CD4-positive, CD25-positive, alpha-beta regulatory T cell (primary cell): ENCODE measurements at regions not wholly inside any gene's neighbourhood (a gene's known extent, or its start where the extent isn't known, plus 50 kb on each side); places are given as distances from the start of the nearest gene placed in this dataset.
A peak's percentile ranks its signal among the peaks of the same experiment; 100 is the strongest.

Source experiments
- ATAC-seq, 2 donors: fragments of 150-1000 bp; cut with Tn5 transposase; one replicate each; pipeline ENCODE4 v1.10.0; 2021; ENCODE audit warnings: low read depth in 2 of 2, moderate number of reproducible peaks in 2 of 2, moderate library complexity in 1 of 2
- DNase-seq, 3 donors: peaks; one replicate each; pipeline versions ENCODE4 v3.0.0 to v3.0.0-alpha.2; 2012 to 2022; ENCODE audit warnings: mixed read lengths in 1 of 3
- H3K27ac ChIP-seq: one replicate; pipeline ENCODE4 v1.7.0; 2013; ENCODE audit warnings: mild to moderate bottlenecking, low read length; ENCODE audit not compliant: insufficient read depth, poor library complexity, severe bottlenecking
- H3K27me3 ChIP-seq: one replicate; pipeline ENCODE4 v1.7.0; 2013; ENCODE audit warnings: low read length; ENCODE audit not compliant: control insufficient read depth, insufficient read depth
- H3K36me3 ChIP-seq: one replicate; pipeline ENCODE4 v1.7.0; 2013; ENCODE audit warnings: mild to moderate bottlenecking, low read length, moderate library complexity; ENCODE audit not compliant: control insufficient read depth, insufficient read depth
- H3K4me1 ChIP-seq: 2 replicates; pipeline ENCODE4 v1.7.0; 2013; ENCODE audit warnings: mild to moderate bottlenecking, low read length; ENCODE audit not compliant: insufficient read depth, control insufficient read depth, poor library complexity, severe bottlenecking
- H3K4me3 ChIP-seq: one replicate; pipeline ENCODE4 v1.7.0; 2013; ENCODE audit warnings: low read depth, mild to moderate bottlenecking, low read length, moderate library complexity
- H3K9me3 ChIP-seq, 2 experiments: 1 replicate in 1 of 2; 2 replicates in 1 of 2; pipeline ENCODE4 v1.7.0; 2013; ENCODE audit warnings: low read length in 2 of 2, mild to moderate bottlenecking in 1 of 2, moderate library complexity in 1 of 2; ENCODE audit not compliant: control insufficient read depth in 2 of 2
- H3K27ac Mint-ChIP-seq, 3 donors: one replicate each; pipeline ENCODE4 v1.8.0; 2020 to 2022; ENCODE audit warnings: mild to moderate bottlenecking in 3 of 3, mixed read lengths in 3 of 3, moderate library complexity in 2 of 3
- H3K27me3 Mint-ChIP-seq: one replicate; pipeline ENCODE4 v1.8.0; 2022; ENCODE audit warnings: mild to moderate bottlenecking, mixed read lengths
- H3K36me3 Mint-ChIP-seq: one replicate; pipeline ENCODE4 v1.8.0; 2020; ENCODE audit warnings: mixed read lengths
- H3K4me1 Mint-ChIP-seq, 4 donors: one replicate each; pipeline ENCODE4 v1.8.0; 2020 to 2022; ENCODE audit warnings: mixed read lengths in 4 of 4, mild to moderate bottlenecking in 1 of 4
- H3K4me3 Mint-ChIP-seq, 4 donors: one replicate each; pipeline ENCODE4 v1.8.0; 2020 to 2022; ENCODE audit warnings: mild to moderate bottlenecking in 4 of 4, mixed read lengths in 4 of 4, moderate library complexity in 3 of 4
- H3K9me3 Mint-ChIP-seq, 7 donors: one replicate each; pipeline ENCODE4 v1.8.0; 2020 to 2022; ENCODE audit warnings: mixed read lengths in 7 of 7, mild to moderate bottlenecking in 3 of 7, moderate library complexity in 2 of 7

DNA sequence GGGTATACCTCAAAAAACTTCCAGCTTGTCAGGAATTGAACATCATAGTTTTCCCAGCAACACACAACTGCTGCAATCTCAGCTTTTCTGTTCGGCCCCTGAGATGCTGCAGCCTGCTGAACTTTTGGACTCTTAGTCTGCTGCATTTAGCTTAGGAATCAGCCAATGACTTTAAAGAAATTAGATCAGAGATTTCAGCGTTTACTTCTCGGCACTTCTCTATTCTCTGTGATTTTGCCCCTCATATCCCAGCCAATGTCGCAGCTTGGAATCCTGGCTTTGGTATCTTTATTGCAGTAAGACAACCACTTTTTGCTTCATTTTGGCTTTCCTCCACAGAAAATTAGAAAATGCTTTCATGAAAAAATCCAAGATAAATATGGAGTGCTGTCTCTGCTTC is 86.3 kb upstream of the MCTP2 start:
- Mint-ChIP-seq H3K4me3 (no peak overlapping the region), H3K9me3 (peaks cover 0 to 10% (median 4%) of the 10 kb centered on the region in 7 donors), H3K27ac (no peak overlapping the region), H3K4me1 (no peaks in the 10 kb centered on the region), H3K27me3 (peaks cover 9% of the 10 kb centered on the region), H3K36me3 (no peaks in the 10 kb centered on the region)
- Histone ChIP-seq H3K27me3 (no peaks in the 10 kb centered on the region), H3K36me3 (no peaks in the 10 kb centered on the region), H3K4me1 (no peaks in the 10 kb centered on the region), H3K27ac (no peak overlapping the region), H3K4me3 (no peak overlapping the region), H3K9me3 (no peaks in the 10 kb centered on the region)
- DNase-seq (no peak), ATAC-seq (no peak)

GRCh38 chr15:94141802-94142201 is 89.6 kb upstream of the MCTP2 start:
- DNase-seq = no peak
- Histone ChIP-seq H3K4me3 (no peak overlapping the region), H3K9me3 (no peaks in the 10 kb centered on the region), H3K36me3 (no peaks in the 10 kb centered on the region), H3K4me1 (no peaks in the 10 kb centered on the region), H3K27ac (no peak overlapping the region), H3K27me3 (no peaks in the 10 kb centered on the region)
- Mint-ChIP-seq H3K9me3 (peaks cover 0 to 7% (median 3%) of the 10 kb centered on the region in 7 donors), H3K27me3 (peaks cover 4% of the 10 kb centered on the region), H3K36me3 (no peaks in the 10 kb centered on the region), H3K4me1 (no peaks in the 10 kb centered on the region), H3K27ac (no peak overlapping the region), H3K4me3 (peak overlapping the region in 1 of 4 donors; percentile 52)
- ATAC-seq = no peak

DNA sequence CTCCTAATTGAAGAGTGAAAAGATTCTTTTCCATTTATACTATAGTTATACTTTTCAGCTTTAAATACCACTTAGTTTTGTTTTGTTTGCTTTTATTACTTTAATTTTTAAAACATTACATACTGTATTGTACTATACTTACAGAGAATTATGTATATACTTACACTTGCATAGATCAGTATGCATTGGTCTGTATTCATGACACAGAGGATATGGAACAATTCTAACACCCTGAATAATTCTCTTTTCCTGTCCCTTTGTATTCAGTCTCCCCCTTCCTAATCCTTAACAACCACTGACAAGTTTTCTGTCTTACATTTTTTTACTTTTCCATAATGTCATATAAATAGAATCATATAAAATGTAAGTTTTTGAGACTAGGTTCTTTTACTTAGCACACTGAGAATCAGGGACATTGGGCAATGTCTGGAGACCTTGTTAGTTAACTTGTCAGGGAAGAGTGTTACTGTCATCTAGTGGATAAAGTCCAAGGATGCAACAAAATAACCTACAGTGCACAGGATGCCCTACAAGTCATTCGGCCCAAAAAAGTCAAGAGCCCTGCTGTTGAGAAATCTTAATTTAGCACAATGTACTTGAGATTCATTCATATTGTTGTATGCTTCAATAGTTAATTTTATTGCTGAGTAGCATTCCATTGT is 95.7 kb upstream of the MCTP2 start:
- ATAC-seq = no peak
- Mint-ChIP-seq H3K27me3 (no peaks in the 10 kb centered on the region), H3K36me3 (no peaks in the 10 kb centered on the region), H3K9me3 (peaks cover 0 to 7% (median 0%) of the 10 kb centered on the region in 7 donors), H3K4me1 (no peaks in the 10 kb centered on the region), H3K4me3 (no peak overlapping the region), H3K27ac (no peak overlapping the region)
- Histone ChIP-seq H3K27ac (no peak overlapping the region), H3K9me3 (no peaks in the 10 kb centered on the region), H3K4me3 (no peak overlapping the region), H3K27me3 (no peaks in the 10 kb centered on the region), H3K36me3 (no peaks in the 10 kb centered on the region), H3K4me1 (no peaks in the 10 kb centered on the region)
- DNase-seq = no peak

DNA sequence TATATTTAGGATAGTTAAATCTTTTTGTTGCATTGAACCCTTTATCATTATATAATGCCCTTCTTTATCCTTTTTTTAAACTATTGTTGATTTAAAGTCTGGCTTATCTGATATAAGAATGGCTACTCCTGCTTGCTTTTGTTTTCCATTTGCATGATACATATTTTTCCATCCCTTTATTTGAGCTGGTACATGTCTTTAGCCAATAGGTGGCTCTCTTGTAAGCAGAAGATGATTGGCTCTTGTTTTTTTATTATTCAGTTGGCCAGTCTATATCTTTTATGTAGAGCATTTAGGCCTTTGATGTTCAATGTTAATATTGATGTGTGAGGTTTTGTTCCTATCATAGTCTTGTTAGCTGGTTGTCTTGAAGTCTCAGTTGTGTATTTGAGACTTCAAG is 99.5 kb upstream of the MCTP2 start:
- Mint-ChIP-seq H3K27ac (no peak overlapping the region), H3K36me3 (no peaks in the 10 kb centered on the region), H3K9me3 (peaks cover 0 to 7% (median 1%) of the 10 kb centered on the region in 7 donors), H3K27me3 (no peaks in the 10 kb centered on the region), H3K4me3 (no peak overlapping the region), H3K4me1 (no peaks in the 10 kb centered on the region)
- Histone ChIP-seq H3K4me3 (no peak overlapping the region), H3K27ac (no peak overlapping the region), H3K27me3 (peaks cover 1% of the 10 kb centered on the region), H3K36me3 (no peaks in the 10 kb centered on the region), H3K9me3 (no peaks in the 10 kb centered on the region), H3K4me1 (no peaks in the 10 kb centered on the region)
- ATAC-seq (no peak), DNase-seq (no peak)

DNA sequence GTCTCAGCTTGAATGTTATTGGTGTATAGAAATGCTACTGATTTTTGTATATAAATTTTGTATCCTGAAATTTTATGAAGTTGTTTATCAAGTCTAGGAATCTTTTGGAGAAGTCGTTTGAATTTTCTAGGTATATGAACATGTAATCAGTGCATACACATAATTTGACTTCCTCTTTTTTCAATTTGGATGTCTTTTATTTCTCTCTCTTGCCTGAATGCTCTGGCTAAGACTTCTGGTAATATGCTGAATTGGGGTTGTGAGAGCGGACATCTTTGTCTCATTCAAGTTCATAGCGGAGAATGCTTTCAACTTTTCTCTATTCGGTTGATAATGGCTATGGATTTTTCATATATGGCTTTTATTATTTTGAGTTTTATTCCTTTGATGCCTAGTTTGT is 100.9 kb upstream of the MCTP2 start:
- DNase-seq = no peak
- no peak overlapping the region for H3K27ac ChIP-seq
- no peak overlapping the region for H3K27ac Mint-ChIP-seq
- ATAC-seq = no peak
- H3K27me3 Mint-ChIP-seq = no peaks in the 10 kb centered on the region
- H3K27me3 ChIP-seq = peaks cover 1% of the 10 kb centered on the region
- no peaks in the 10 kb centered on the region for H3K9me3 ChIP-seq
- H3K4me3 Mint-ChIP-seq = no peak overlapping the region
- no peak overlapping the region for H3K4me3 ChIP-seq
- no peaks in the 10 kb centered on the region for H3K36me3 ChIP-seq
- H3K36me3 Mint-ChIP-seq = no peaks in the 10 kb centered on the region
- H3K4me1 ChIP-seq = no peaks in the 10 kb centered on the region
- H3K4me1 Mint-ChIP-seq = no peaks in the 10 kb centered on the region
- peaks cover 0 to 7% (median 1%) of the 10 kb centered on the region in 7 donors for H3K9me3 Mint-ChIP-seq

DNA sequence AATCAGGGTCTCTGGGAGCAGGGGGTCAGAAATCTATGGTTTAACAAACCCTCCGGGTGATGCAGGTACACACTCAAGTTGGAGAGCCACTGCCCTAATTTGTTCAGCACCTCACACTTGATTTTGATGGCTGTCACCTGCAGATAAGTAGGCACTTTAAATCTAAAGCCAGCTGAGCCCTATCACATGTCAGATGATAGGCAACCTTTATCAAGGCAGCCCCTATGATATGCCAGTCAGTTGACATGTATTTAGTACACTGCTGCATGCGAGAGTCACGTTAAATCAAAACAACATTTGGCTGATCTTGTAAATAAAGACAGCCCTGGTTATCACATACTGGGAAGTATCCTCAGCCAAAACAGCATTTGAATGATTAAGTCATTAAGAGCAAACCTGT is 104.4 kb upstream of the MCTP2 start:
- Histone ChIP-seq H3K4me1 (no peaks in the 10 kb centered on the region), H3K4me3 (no peak overlapping the region), H3K27me3 (peaks cover 1% of the 10 kb centered on the region), H3K36me3 (no peaks in the 10 kb centered on the region), H3K27ac (no peak overlapping the region), H3K9me3 (no peaks in the 10 kb centered on the region)
- Mint-ChIP-seq H3K27ac (no peak overlapping the region), H3K36me3 (no peaks in the 10 kb centered on the region), H3K27me3 (no peaks in the 10 kb centered on the region), H3K4me3 (no peak overlapping the region), H3K9me3 (peaks cover 0 to 2% (median 0%) of the 10 kb centered on the region in 7 donors), H3K4me1 (no peaks in the 10 kb centered on the region)
- ATAC-seq (no peak), DNase-seq (no peak)

- Mint-ChIP-seq H3K9me3 (peaks cover 0 to 2% (median 0%) of the 10 kb centered on the region in 7 donors), H3K27ac (no peak overlapping the region), H3K27me3 (no peaks in the 10 kb centered on the region), H3K36me3 (no peaks in the 10 kb centered on the region), H3K4me1 (no peaks in the 10 kb centered on the region), H3K4me3 (no peak overlapping the region)
- no peak for ATAC-seq
- H3K27me3 ChIP-seq = peaks cover 1% of the 10 kb centered on the region
- no peak overlapping the region for H3K4me3 ChIP-seq
- no peaks in the 10 kb centered on the region for H3K4me1 ChIP-seq
- no peak for DNase-seq
- H3K9me3 ChIP-seq = no peaks in the 10 kb centered on the region
- no peaks in the 10 kb centered on the region for H3K36me3 ChIP-seq
- no peak overlapping the region for H3K27ac ChIP-seq
Measured at GRCh38 chr15:94125698-94126097, 105.7 kb upstream of the MCTP2 start.

DNA sequence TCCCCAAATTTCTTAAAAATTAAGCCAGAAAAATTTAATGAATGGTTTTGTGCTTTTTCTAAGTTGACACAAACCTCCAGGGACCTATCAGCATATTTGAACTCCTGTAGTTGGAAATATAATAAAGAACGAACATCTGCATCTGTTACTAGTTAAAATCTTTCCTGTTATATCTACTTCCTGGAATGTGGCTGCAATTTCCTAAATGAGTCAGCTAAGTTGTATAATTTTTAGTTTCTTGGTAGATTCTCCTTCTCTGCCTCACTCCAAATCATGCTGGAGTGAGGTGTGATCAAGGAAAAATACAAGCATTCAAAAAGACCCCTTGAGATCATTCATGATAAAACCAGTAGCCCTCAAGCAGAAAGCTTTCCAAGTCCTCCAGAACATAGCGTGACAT is 106.2 kb upstream of the MCTP2 start:
- Mint-ChIP-seq H3K4me1 (no peaks in the 10 kb centered on the region), H3K27ac (no peak overlapping the region), H3K9me3 (peaks cover 0 to 2% (median 0%) of the 10 kb centered on the region in 7 donors), H3K36me3 (no peaks in the 10 kb centered on the region), H3K4me3 (no peak overlapping the region), H3K27me3 (no peaks in the 10 kb centered on the region)
- H3K9me3 ChIP-seq = no peaks in the 10 kb centered on the region
- ATAC-seq (no peak), DNase-seq (no peak)
- H3K27me3 ChIP-seq = peaks cover 1% of the 10 kb centered on the region
- no peaks in the 10 kb centered on the region for H3K4me1 ChIP-seq
- H3K4me3 ChIP-seq = no peak overlapping the region
- no peaks in the 10 kb centered on the region for H3K36me3 ChIP-seq
- no peak overlapping the region for H3K27ac ChIP-seq
